Endothelial cell of umbilical vein (primary cell): ENCODE measurements at regions not wholly inside any gene's neighbourhood (a gene's known extent, or its start where the extent isn't known, plus 50 kb on each side); places are given as distances from the start of the nearest gene placed in this dataset.

Experiments used
- BruUV-seq: library from RNA; stranded (reverse); fragments of 400-500 nt; replicated peaks from 2 replicates; lab custom pipeline; 2021; lab: Mats Ljungman, UMichigan
- CTCF ChIA-PET: fragments of 300-600, 350-600 bp; sonication (Branson Sonifier 250); formaldehyde crosslinking; loops from one replicate; lab custom pipeline; 2021; ENCODE audit warnings: antibody characterized with exemption, inconsistent platforms; lab: Charles Lee
- POLR2A ChIA-PET: fragments of 300-600, 350-600 bp; sonication (Branson Sonifier 250); formaldehyde crosslinking; loops from one replicate; lab custom pipeline; 2021; ENCODE audit warnings: antibody characterized with exemption, inconsistent platforms; lab: Charles Lee
- DNase-seq: peaks from one replicate; pipeline ENCODE4 v3.0.0-alpha.2; 2011; ENCODE audit warnings: low read depth, low spot score
- FAIRE-seq: peaks from 2 replicates; lab custom pipeline; 2011; peaks lifted over from hg19 to GRCh38; lab: Jason Lieb, UNC
- H2AFZ ChIP-seq: 2 replicates; pipeline ENCODE4 v1.6.0; 2012; ENCODE audit warnings: low read depth, low read length, control low read depth, inconsistent platforms
- H3K27ac ChIP-seq: 2 replicates; pipeline ENCODE4 v1.5.1; 2011; ENCODE audit warnings: low read depth, mild to moderate bottlenecking, control low read depth, low read length, moderate library complexity; ENCODE audit not compliant: insufficient read depth
- H3K27me3 ChIP-seq, 2 experiments: 2 replicates each; pipeline versions ENCODE4 v1.6.0 to v1.6.1; 2011; ENCODE audit warnings: low read length in 2 of 2, mixed read lengths in 1 of 2; ENCODE audit not compliant: control insufficient read depth in 2 of 2, insufficient read depth in 2 of 2
- H3K36me3 ChIP-seq, 2 experiments: 2 replicates in 1 of 2; 3 replicates in 1 of 2; pipeline ENCODE4 v1.5.1; 2011; ENCODE audit warnings: low read length in 2 of 2, mild to moderate bottlenecking in 1 of 2, moderate library complexity in 1 of 2; ENCODE audit not compliant: control insufficient read depth in 2 of 2, insufficient read depth in 2 of 2; ENCODE audit errors: extremely low read depth in 1 of 2
- H3K4me1 ChIP-seq: 3 replicates; pipeline ENCODE4 v1.5.1; 2011; ENCODE audit warnings: mild to moderate bottlenecking, low read length; ENCODE audit not compliant: control insufficient read depth, insufficient read depth; ENCODE audit errors: extremely low read depth
- H3K4me2 ChIP-seq: 2 replicates; pipeline ENCODE4 v1.6.1; 2011; ENCODE audit warnings: low read length, control low read depth, mixed read lengths; ENCODE audit not compliant: insufficient read depth
- H3K4me3 ChIP-seq, 3 experiments: fragments of 200-600 bp in 1 of 3; sonication (generic), shearing (Covaris generic) in 1 of 3; replicated peaks in 1 of 3; 2 replicates each; pipeline ENCODE4 v1.5.1; 2011 to 2016; ENCODE audit warnings: control low read depth in 3 of 3, low read length in 3 of 3, mild to moderate bottlenecking in 2 of 3, inconsistent platforms in 1 of 3, low read depth in 1 of 3, moderate library complexity in 1 of 3; ENCODE audit not compliant: insufficient read depth in 1 of 3
- H3K79me2 ChIP-seq: 2 replicates; pipeline ENCODE4 v1.6.0; 2012; ENCODE audit warnings: low read length, inconsistent platforms; ENCODE audit not compliant: control insufficient read depth, insufficient read depth
- H3K9ac ChIP-seq: replicated peaks from 2 replicates; pipeline ENCODE3; 2011; ENCODE audit warnings: low read length, control low read depth; ENCODE audit not compliant: insufficient read depth; ENCODE audit errors: extremely low read depth
- H3K9me1 ChIP-seq: replicated peaks from 3 replicates; pipeline ENCODE4 v1.6.0; 2011; ENCODE audit warnings: mild to moderate bottlenecking, low read length; ENCODE audit not compliant: control insufficient read depth, insufficient read depth; ENCODE audit errors: extremely low read depth
- H3K9me3 ChIP-seq: replicated peaks from 2 replicates; pipeline ENCODE4 v1.5.1; 2012; ENCODE audit warnings: low read length, inconsistent platforms; ENCODE audit not compliant: control insufficient read depth, insufficient read depth
- H4K20me1 ChIP-seq: replicated peaks from 2 replicates; pipeline ENCODE3; 2011; ENCODE audit warnings: mild to moderate bottlenecking, low read length; ENCODE audit not compliant: control insufficient read depth, insufficient read depth; ENCODE audit errors: extremely low read depth
- EZH2 ChIP-seq: IDR thresholded peaks from 2 replicates; pipeline ENCODE4 v1.6.1; 2012; ENCODE audit warnings: borderline replicate concordance, low read depth, mild to moderate bottlenecking, moderate library complexity, low read length, inconsistent platforms; ENCODE audit not compliant: severe bottlenecking
- FOS ChIP-seq: IDR thresholded peaks from 2 replicates; pipeline ENCODE4 v1.6.1; 2011; ENCODE audit warnings: mild to moderate bottlenecking, low read length, moderate library complexity, borderline replicate concordance; ENCODE audit not compliant: insufficient read depth
- GATA2 ChIP-seq: IDR thresholded peaks from 2 replicates; pipeline ENCODE4 v1.7.0; 2011; ENCODE audit warnings: low read depth, mild to moderate bottlenecking, moderate library complexity, mixed read lengths, low read length; ENCODE audit not compliant: insufficient read length, insufficient read depth
- JUN ChIP-seq: IDR thresholded peaks from 2 replicates; pipeline ENCODE4 v1.6.1; 2011; ENCODE audit warnings: borderline replicate concordance, low read depth; ENCODE audit not compliant: insufficient read length, insufficient read depth
- MYC ChIP-seq: IDR thresholded peaks from one replicate; pipeline ENCODE4 v1.6.1; 2011; ENCODE audit warnings: mild to moderate bottlenecking, low read depth, low read length
- POLR2A ChIP-seq: IDR thresholded peaks from 2 replicates; pipeline ENCODE4 v1.6.1; 2012; ENCODE audit warnings: low read depth, mild to moderate bottlenecking, control low read depth, low read length
- POLR2AphosphoS5 ChIP-seq: IDR thresholded peaks from 2 replicates; pipeline ENCODE4 v1.6.1; 2012; ENCODE audit warnings: low read depth, mild to moderate bottlenecking, control low read depth, low read length, moderate library complexity; ENCODE audit not compliant: insufficient read depth
- dilution Hi-C: fragments of 300-500 bp; cut with MboI; formaldehyde crosslinking; loops from one replicate; pipeline ENCODE4 v1.15.0; 2019; ENCODE audit warnings: low sequenced_read_pairs; ENCODE audit not compliant: extremely low pct_ligation_motif_present
- intact Hi-C: fragments of 100-400 bp; cut with micrococcal nuclease; formaldehyde crosslinking; loops from one replicate; pipeline ENCODE4 v1.10.0; 2022
- TF ChIP-seq, protein P1 (sequence below): IDR thresholded peaks from 2 replicates; pipeline ENCODE4 v1.6.1; 2011; ENCODE audit not compliant: insufficient read depth, insufficient read length
- TF ChIP-seq, protein P2 (sequence below), 2 donors: IDR thresholded peaks; 1 replicate in 1 of 2; 2 replicates in 1 of 2; pipeline ENCODE4 v1.5.1; 2011; ENCODE audit warnings: low read length in 2 of 2, mild to moderate bottlenecking in 2 of 2, moderate library complexity in 2 of 2, control low read depth in 1 of 2, inconsistent platforms in 1 of 2, low read depth in 1 of 2; ENCODE audit not compliant: insufficient read depth in 1 of 2; ENCODE audit errors: extremely low read depth in 1 of 2

DNA sequence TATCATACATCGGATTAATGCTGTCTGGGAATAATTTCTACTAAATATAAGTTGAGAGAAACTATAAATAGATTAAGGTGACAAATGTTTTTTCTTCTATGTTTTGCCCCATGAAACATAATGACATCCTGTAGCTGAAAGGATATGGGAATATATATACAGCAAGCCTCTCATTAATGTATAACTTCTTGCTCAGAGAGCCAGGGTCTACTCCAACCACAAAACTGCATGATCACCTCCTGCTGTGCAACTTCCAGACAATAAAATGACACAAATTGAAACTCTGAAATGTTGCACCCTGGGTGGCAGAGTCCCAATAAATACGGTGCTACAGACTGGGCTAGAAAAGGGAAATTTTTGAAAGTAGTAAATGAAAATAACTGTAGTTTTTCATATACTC, 571.9 kb upstream of the CBLB start:
- FAIRE-seq, result no peak
- POLR2A ChIA-PET, result no interaction called here

More for the DNA sequence above, 571.9 kb upstream of the CBLB start:
- no peak overlapping the region for H3K27ac ChIP-seq
- intact Hi-C loops, result no loop called here
- no peak overlapping the region for H3K9ac ChIP-seq
- no peak overlapping the region for H2AFZ ChIP-seq
- H4K20me1 ChIP-seq, result no peaks in the 10 kb centered on the region
- CTCF ChIA-PET, result interaction anchor here (2.0 kb wide), 1 partner anchor 10 kb away, joined by 4 read pairs; no protein-coding TSS in a partner anchor
- no peaks in the 10 kb centered on the region for H3K4me1 ChIP-seq
- no peaks in the 10 kb centered on the region for H3K9me3 ChIP-seq
- no peaks in the 10 kb centered on the region for H3K36me3 ChIP-seq
- no peak overlapping the region for H3K4me3 ChIP-seq
- TF ChIP-seq, protein P1, sequence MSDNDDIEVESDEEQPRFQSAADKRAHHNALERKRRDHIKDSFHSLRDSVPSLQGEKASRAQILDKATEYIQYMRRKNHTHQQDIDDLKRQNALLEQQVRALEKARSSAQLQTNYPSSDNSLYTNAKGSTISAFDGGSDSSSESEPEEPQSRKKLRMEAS, result no peak
- TF ChIP-seq, protein P2, sequence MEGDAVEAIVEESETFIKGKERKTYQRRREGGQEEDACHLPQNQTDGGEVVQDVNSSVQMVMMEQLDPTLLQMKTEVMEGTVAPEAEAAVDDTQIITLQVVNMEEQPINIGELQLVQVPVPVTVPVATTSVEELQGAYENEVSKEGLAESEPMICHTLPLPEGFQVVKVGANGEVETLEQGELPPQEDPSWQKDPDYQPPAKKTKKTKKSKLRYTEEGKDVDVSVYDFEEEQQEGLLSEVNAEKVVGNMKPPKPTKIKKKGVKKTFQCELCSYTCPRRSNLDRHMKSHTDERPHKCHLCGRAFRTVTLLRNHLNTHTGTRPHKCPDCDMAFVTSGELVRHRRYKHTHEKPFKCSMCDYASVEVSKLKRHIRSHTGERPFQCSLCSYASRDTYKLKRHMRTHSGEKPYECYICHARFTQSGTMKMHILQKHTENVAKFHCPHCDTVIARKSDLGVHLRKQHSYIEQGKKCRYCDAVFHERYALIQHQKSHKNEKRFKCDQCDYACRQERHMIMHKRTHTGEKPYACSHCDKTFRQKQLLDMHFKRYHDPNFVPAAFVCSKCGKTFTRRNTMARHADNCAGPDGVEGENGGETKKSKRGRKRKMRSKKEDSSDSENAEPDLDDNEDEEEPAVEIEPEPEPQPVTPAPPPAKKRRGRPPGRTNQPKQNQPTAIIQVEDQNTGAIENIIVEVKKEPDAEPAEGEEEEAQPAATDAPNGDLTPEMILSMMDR (IDR thresholded peaks at IDR 0.05; ENCODE audit: extremely low read depth in 1 of 2, insufficient read depth in 1 of 2, low read depth in 1 of 2, low read length in 2 of 2), result no peak
- TF ChIP-seq FOS (no peak), GATA2 (no peak), MYC (no peak), POLR2A (no peak), EZH2 (no peak), POLR2AphosphoS5 (no peak), JUN (no peak)
- no peaks in the 10 kb centered on the region for H3K79me2 ChIP-seq
- H3K4me2 ChIP-seq, result no peak overlapping the region
- BruUV-seq, result no TSS peak
- DNase-seq, result no peak
- no peaks in the 10 kb centered on the region for H3K27me3 ChIP-seq
- H3K9me1 ChIP-seq, result no peaks in the 10 kb centered on the region
- dilution Hi-C loops, result no loop called here
